Stimulated activated naive CD4-positive, alpha-beta T cell (primary cell): ENCODE measurements at regions not wholly inside any gene's neighbourhood (a gene's known extent, or its start where the extent isn't known, plus 50 kb on each side); places are given as distances from the start of the nearest gene placed in this dataset.
"Not testable (repeated sequence)": the region's sequence is repeated elsewhere in the genome, so short reads cannot be mapped to it uniquely, and the experiment has no call there.

ENCODE experiments used
- DNase-seq, 6 experiments: peaks; one replicate each; lab custom pipeline; 2025; lab: John Stamatoyannopoulos, UW

DNA sequence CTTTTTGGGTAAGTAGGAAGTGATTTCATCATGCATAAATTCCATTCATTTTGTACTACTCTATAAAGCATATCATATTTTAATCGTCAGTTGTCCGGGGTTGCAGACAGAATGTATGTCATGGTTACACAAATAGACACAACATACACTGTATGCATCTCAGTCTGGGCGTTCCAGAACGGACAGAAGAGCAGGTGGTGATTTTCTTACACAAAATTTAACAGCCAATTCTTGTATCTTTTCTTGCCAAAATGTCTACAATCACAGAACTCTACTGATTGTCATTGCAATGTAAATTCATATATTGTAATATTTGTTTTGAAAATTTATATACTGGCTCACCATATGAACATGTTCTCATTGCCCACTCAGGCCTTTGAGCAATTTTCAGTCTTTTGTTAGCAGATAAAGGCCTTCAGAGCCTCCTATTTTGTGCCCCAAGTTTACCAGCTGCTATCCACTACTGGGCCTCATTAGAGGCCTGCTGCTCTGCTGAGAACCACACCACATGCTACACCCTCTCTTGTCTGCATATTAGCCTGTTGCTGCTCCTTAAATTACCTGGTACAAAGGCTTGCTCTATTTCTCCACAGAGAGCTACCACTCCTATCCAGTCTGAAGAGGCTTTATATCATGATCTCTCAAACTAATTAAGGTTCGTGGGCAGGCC is 61.5 kb downstream of the PRDM13 start:
- no peak for DNase-seq

DNA sequence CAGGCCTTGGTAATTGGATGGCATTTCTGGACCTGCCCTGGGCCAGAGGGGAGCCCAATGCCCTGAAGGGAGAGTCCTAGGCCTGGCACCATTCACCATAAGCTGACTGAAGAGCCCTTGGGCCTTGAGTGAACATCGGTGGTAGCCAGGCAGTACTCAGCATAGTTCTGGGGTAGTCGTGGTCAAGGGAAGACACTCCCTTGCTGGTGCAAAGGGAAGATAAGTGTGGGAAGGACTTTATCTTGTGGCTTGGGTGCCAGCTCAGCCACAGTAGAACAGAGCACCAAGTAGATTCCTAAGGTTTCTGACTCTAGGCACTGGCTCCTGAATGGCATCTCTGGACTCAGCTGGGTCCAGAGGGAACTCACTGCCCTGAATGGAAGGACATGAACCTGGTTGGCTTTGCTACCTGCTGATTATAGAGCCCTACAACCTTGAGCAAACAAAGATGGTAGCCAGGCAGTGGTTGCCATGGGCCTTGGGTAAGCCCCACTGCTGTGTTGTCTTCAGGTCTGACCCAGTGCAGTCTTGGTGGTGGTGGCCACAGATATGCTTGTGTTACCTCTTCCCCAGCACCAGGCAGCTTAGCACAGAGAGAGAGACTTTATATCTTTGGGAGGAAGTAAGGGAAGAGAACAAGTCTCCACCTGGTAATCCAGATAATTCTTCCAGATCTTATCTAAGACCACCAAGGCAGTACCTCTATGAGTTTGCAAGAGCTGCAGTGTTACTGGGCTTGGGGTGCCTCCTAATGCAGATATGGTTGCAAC is 83.5 kb downstream of the PRDM13 start:
- DNase-seq = no peak

DNA sequence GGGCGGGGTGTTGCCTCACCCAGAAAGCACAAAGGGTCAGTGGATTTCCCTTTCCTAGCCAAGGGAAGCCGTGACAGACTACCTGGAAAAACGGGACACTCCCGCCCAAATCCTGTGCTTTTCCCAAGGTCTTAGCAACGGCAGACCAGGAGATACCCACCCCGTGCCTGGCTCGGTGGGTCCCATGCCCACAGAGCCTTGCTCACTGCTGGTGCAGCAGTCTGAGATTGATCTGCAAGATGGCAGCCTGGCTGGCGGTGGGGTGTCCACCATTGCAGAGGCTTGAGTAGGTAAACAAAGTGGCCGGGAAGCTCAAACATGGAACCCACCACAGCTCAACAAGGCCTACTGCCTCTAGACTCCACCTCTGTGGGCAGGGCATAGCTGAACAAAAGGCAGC is 95.7 kb downstream of the PRDM13 start:
- not testable (repeated sequence) for DNase-seq

DNA sequence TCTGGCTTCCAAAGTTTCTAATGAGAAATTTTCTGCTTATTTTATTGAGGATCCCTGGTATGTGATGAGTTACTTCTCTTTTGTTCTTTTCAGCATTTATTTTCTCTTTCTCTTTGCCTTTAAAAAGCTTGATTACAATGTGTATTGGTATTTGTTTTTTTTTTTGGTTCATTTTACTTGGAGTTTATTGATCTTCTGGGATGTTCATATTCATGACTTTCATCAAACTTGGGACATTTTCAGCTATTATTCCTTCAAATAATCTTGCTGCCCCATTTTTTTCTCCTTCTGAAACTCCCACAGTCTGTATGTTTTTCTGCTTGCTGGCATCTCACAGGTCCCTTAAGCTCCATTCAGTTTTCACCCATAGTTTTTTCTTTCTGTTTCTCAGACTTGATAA is 102.4 kb downstream of the PRDM13 start:
- DNase-seq = no peak

DNA sequence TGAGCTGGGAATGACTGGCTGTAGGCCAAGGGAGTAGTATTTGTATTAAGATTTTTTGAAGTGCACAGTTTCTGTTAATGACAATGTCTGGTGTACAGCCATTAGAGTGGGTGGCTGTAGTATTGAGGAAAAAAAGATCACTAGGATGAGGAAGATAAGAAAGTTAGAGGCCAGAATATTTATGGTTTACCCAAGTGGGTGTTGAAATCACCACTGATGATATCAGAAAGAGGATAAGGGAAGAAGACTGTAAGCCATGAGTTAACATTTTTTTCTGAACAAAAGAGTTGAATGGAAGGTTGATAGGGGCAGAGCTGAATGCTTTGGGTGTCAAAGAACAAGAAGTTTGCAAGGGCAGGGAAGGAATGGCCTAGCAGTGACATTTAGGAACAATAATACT is 104.7 kb downstream of the PRDM13 start:
- DNase-seq = no peak

DNA sequence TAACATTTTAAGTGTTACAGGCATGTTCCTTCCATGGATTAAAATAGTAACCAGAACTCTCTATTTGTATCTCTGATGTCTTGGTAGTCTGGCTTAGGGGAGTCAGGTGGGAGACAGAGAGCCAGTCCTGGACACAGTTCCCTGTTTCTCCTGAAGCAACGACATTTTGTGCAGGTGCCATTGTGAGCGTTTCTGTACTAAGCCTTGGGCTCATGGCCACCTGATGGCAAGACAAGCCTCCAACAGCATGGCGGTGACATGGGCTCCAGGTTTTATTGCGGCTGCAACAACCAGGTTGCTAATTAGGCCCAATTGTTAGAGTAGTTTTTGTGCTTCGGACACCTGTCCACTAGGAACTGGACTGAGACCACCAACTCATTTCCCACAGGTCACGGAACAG is 105.3 kb downstream of the PRDM13 start:
- DNase-seq = no peak

DNA sequence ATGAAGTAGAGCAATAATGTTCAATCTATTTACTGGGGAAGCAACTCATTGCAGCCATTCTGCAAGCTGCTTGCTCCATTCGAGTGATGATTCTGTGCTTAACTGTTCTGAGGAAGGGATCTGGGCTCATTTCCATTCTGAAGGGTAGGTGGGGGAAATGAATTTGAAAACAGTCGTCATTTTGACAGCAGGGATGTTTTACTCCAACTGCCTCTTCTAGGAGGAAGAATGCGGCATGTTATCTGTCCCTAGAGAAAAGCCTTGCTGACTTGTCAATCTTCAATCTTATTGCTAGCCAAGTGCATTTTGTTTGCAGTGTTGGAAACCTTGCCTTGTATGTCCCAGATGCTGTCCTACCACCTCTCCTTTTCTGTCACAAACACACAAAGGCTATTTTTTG is 105.9 kb downstream of the PRDM13 start:
- DNase-seq = no peak

DNA sequence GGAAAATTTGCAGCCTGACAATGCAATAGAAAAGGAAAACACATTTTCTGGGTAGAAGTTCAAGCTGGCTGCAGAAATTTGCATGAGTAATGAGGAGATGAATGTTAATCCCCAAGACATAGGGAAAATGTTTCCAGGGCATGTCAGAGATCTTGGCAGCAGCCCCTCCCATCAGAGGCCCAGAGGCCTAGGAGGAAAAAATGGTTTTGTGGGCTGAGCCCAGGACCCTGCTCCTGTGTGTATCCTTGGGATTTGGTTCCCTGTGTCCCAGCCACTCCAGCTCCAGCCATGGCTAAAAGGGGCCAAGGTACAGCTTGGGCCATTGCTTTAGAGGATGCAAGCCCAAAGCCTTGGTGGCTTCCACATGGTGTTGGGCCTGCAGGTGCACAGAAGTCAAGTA is 115.4 kb downstream of the PRDM13 start:
- DNase-seq = not testable (repeated sequence)

DNA sequence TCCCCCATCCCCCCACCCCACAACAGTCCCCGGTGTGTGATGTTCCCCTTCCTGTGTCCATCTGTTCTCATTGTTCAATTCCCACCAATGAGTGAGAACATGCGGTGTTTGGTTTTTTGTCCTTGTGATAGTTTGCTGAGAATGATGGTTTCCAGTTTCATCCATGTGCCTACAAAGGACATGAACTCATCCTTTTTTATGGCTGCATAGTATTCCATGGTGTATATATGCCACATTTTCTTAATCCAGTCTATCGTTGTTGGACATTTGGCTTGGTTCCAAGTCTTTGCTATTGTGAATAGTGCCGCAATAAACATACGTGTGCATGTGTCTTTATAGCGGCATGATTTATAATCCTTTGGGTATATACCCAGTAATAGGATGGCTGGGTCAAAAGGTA is 123.6 kb downstream of the PRDM13 start:
- not testable (repeated sequence) for DNase-seq

DNA sequence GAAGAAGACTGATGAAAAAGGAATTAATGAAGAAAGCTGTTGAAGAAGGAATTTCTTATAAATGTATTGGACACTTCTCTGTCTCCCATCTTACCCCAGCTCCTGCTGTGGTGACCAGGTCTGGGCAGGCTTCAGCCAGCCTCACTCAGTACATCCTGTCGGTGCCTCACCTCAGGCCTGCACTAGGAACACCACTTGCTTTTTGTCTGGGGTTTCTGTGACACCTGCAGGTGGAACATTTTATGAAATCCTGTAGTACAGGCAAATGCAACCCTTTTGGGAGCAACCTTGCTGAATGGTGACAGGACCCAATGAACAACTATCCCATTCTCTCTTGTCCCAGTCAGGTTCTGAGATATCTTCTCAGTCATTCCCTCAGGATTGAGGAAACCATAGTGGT is 129.7 kb downstream of the PRDM13 start:
- DNase-seq = no peak

DNA sequence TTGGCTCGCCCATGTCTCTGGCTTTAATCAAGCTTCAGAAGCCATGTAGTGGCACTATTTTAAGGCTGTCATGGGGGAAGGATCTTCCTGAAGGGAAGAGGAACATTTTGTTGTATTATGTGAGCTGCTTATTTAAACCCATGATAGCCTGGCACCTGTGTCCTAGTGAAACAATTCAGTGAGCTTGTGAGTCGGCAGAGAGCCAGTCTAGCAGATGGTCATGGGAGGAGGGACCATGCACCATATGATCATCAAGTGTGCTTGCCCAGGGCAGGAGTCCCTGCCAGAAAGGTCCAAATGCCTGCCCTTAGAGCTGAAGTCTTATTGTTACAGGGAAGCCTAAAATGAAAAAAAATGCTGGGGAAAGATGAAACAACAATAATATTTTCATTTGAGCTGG is 132.9 kb downstream of the PRDM13 start:
- no peak for DNase-seq

DNA sequence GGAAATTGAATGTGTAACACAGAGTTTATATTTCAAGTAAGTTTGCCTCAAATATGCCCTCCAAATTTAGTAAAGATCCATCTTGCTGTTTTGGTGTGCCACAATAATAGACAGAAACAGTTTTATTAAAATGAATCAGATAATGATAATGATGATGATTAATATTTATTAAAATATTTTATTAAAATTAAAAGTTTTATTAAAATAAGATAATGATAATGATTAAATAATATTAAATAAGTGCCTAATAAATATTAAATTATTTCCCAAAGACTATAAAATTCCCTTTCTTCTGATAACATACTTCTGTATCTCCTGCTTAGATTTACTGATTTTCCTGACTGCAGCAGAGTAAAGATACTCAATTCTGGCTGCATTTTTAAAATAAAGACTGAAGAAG is 134.5 kb downstream of the PRDM13 start:
- DNase-seq = no peak

DNA sequence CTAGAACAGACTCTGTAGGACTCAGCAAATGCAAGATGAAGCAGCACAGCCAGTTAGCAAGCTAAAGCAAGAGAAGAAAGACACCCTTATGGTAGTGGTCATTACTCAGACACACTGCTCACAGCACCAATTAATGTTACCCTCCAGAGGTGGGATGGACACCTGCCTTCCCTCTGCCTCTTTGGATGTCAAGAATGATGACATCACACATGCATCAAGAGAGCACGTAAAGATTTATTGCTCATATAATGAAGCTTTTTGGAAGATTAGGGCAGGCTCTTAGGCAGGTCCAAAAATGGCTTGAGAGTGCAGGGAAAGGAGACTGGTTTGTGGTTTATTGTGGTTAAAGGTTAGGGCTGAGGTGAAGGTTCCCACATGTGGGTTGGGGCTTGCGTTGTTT is 137.0 kb downstream of the PRDM13 start:
- no peak for DNase-seq

DNA sequence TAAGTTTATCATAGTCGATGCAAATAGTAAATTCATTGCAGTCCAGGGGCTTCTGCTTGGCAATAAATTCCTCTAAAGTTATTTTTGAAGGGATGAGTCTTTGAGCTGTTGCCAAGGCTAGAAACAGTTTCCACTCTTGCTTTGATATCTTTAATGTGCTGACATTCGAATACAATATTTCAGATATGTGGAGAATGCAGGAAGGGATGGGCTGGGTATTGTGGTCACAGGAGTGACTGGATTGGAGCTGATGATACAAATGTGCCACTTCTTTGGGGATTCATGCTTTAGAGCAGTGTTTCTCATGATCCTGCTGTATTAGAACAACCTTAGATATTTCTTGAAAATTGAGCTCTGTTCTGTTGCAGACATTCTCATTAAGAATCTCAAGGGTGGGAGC is 139.0 kb downstream of the PRDM13 start:
- no peak for DNase-seq

DNA sequence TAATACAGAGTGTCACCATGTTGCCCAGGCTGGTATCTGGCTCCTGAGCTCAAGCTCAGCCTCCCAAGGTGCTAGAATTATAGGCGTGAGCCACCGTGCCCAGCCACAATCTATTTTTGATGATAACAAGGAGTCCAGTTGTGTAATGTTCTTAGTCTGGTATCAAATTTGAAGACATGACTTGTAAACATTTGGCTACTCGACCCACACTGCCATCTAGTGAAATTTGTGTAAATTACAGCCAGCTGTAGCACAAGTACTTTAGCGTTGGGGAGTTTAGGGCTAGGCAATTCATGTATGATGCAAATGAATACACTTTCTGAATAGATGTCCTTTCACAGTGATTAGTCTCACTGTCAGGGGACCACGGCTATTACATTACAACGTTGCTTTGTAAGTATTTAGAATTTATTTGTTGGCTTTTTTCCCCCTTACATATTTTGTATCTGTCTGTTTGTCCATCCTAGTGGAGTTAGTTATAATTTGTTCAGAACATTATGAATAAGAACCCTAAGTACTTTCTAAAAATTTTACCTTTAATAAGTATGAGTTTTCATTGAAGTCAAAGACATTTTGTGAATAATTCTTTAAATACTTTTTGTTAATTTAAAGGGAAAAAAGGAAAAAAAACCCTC is 139.7 kb downstream of the PRDM13 start:
- peak in 5 of 6 experiments; percentile 5 to 64 (median 21) for DNase-seq

DNA sequence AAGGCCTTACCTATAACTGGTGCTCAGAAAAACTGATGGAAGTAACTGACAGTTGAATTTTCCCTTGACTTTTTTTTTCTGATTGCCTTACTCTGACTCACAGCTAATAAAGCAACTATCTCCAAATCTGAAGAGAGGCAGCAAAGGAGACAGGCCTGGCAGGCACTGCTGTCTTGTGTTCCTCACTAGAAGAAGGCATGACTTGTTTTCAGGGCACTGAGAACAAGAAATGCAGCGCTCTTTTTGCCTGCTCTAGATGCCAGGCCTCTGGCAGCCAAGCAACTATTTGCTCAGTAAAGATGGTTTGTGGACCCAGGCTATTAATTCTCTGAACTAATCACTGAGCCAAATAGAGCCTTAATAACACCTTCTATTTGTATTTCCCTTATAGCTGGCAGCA is 155.1 kb downstream of the PRDM13 start:
- DNase-seq = no peak

DNA sequence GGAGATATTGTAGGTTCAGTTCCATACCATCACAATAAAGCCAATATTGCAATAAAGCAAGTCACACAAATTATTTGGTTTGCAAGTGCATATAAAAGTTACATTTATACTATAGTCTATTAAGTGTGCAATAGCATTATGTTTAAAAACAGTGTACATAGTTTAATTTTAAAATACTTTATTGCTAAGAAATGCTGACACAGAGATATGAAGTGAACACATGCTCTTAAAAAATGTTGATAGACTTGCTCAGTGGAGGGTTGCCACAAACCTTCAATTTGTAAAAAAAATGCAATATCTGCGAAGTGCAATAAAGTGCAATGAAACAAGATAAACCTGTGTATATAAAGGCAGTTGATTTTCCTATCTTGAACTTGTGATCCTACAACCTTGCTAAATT is 161.5 kb downstream of the PRDM13 start:
- no peak for DNase-seq

DNA sequence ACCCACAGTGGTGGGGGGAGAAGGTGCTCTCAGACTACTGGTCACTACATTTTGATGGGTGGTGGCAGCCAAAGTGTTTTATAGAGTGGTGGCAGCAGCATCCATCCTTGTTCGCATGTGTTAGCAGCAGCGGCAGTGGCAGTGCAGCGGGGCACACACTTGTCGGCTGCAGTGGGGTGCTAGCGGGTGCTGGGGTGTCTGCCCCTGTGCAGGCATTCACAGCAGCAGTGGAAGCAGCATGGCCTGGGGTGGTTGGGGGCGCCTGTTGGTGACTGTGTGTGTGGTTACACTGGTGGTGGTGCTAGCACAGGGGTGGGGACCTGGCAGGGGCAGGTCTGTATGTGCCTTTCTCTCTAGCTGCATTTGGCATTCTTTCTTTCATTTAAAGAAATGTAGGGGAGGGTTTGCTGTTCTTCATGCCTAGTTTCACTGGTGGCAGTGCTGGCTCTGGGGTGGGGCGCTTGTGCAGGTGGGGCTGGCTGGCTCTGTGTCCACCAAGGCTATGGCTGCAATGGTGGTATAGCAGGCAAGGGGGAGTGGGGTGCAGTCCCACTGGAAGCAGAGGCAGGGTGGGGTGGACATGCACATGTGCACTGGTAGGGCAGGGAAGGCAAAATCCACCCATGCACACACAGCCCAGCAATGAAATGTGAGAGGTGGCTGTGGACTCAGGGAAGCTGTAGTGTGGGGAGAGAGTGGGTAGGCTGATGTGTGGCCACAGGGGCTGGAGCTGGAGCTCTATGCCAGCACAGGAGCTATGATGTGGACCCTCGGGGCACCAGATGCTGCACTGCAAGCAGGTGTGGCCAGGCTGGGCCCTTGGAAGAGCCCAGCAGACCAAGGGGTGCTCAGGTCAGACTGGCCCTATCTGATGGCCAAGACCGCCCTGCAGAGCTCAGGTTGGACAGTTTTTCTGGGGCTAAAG is 173.3 kb downstream of the PRDM13 start:
- DNase-seq = no peak

DNA sequence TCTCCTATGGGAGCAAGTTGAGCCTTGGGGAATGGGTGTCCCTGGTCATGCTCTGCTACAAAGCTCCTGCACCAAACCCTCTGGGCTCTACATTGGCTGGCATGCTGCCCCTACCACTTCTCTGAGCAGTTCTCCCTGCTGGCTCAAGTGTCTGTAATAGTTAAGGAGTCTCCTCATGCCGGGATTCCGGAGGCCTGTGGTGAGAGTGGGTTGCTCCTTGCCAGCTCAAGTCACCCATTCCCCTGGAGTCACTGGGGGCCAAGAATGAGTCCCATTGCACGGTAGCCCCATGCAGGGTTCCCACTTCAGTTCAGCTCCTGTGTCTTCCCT is 173.9 kb downstream of the PRDM13 start:
- no peak for DNase-seq

DNA sequence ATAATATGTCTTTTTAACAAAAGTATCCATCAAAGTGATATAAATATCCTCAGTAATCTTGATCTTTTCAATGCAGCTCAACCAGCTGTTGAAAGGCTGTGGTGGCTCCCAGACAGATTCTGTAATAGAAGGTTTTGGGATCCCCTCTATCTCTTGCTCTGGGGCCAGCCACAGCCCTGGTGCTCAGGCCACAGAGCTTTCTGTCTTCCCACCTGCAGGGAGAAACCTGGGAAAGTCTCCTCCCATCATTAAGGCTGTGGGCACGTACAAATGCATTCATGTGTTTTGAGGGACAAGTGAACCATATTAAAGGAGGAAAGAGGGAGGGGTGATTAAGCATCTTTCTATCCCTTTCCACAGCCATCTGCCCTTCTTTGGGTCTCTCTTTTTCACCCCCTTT is 183.1 kb downstream of the PRDM13 start:
- no peak for DNase-seq

DNA sequence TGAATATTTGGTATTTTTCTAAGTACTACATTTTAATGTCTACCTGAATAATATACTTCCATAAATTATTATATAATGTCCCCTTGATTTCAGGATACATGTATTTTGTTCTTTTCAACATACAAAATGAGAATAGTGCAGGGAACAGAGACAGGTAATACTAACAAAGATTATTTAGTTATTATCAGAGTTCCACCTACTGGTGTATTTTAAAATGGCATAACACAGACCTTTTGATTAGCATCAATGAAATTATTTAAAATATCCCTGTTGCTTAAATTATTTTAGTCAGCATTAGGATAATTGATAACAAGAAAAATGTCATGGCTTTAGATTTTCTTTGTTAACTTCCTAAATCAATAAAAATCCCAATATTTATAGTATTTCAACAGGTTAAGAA is 184.0 kb downstream of the PRDM13 start:
- DNase-seq = no peak

DNA sequence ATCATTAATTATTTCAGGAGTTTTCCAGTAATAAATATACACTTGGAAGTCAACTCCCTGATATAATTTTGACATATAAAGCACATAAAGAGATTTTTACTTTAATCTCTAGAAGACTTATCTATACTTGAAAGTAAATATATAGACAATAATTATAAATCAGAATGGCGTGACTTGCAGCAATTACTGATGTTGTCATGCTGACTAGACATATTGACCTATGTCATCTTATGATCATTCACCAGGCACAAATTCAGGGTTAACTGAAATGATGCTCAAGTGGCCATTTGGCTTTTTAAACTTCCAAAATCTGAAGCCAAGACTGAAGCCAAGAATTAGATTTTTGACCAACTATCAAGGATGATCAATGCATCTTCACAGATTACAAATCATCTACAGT is 192.2 kb downstream of the MCHR2 start:
- no peak for DNase-seq
